ENCODE measurements at regions not wholly inside any gene's neighbourhood (a gene's known extent, or its start where the extent isn't known, plus 50 kb on each side); places are given as distances from the start of the nearest gene placed in this dataset.

- Histone ChIP-seq H3K9me3 (ENCODE audit: low read depth) (peaks cover 2% of the 10 kb centered on the region), H4K20me1 (ENCODE audit: low read depth) (no peaks in the 10 kb centered on the region), H3K27ac (no peak overlapping the region), H3K27me3 (no peaks in the 10 kb centered on the region), H3F3A (ENCODE audit: low read depth) (peaks cover 14% of the 10 kb centered on the region), H2AFZ (replicated peaks) (no peak overlapping the region), H3K4me2 (no peak overlapping the region), H3K4me1 (peaks cover 11% of the 10 kb centered on the region), H3K36me3 (no peaks in the 10 kb centered on the region), H3K9ac (no peak overlapping the region), H3K79me2 (ENCODE audit: low read depth) (no peaks in the 10 kb centered on the region), H3K4me3 (no peak overlapping the region)
- peaks cover 9% of the 10 kb centered on the region for H3K9me3 Mint-ChIP-seq
- DNase-seq (ENCODE audit: low spot score) = no peak
- peak overlapping the region; percentile 30 for H3K4me3 Mint-ChIP-seq
- peak overlapping the region; percentile 52 for H3K27ac Mint-ChIP-seq
- TF ChIP-seq EZH2phosphoT487 (IDR thresholded peaks at IDR 0.05) (no peak), CTCF (IDR thresholded peaks at IDR 0.05) (no peak), EZH2 (IDR thresholded peaks at IDR 0.05) (no peak)
- H3K36me3 Mint-ChIP-seq = peaks cover 3% of the 10 kb centered on the region
- peaks cover 16% of the 10 kb centered on the region for H3K4me1 Mint-ChIP-seq
- H3K27me3 Mint-ChIP-seq (ENCODE audit: insufficient read depth, low read depth) = peaks cover 3% of the 10 kb centered on the region
These were observed 72.8 kb upstream of the FAM9A start for GRCh38 chrX:8873956-8874355.

- H3K27ac Mint-ChIP-seq = no peak overlapping the region
- Histone ChIP-seq H2AFZ (replicated peaks) (no peak overlapping the region), H3K4me2 (no peak overlapping the region), H3K27me3 (no peaks in the 10 kb centered on the region), H3K27ac (no peak overlapping the region), H3F3A (ENCODE audit: low read depth) (peaks cover 14% of the 10 kb centered on the region), H3K79me2 (ENCODE audit: low read depth) (no peaks in the 10 kb centered on the region), H3K36me3 (no peaks in the 10 kb centered on the region), H3K9ac (no peak overlapping the region), H3K4me3 (no peak overlapping the region), H3K9me3 (ENCODE audit: low read depth) (peaks cover 2% of the 10 kb centered on the region), H4K20me1 (ENCODE audit: low read depth) (no peaks in the 10 kb centered on the region), H3K4me1 (peaks cover 11% of the 10 kb centered on the region)
- H3K9me3 Mint-ChIP-seq = peaks cover 9% of the 10 kb centered on the region
- no peak overlapping the region for H3K4me3 Mint-ChIP-seq
- peaks cover 3% of the 10 kb centered on the region for H3K27me3 Mint-ChIP-seq (ENCODE audit: insufficient read depth, low read depth)
- TF ChIP-seq CTCF (IDR thresholded peaks at IDR 0.05) (no peak), EZH2 (IDR thresholded peaks at IDR 0.05) (no peak), EZH2phosphoT487 (IDR thresholded peaks at IDR 0.05) (no peak)
- H3K4me1 Mint-ChIP-seq = peaks cover 22% of the 10 kb centered on the region
- peaks cover 3% of the 10 kb centered on the region for H3K36me3 Mint-ChIP-seq
- DNase-seq (ENCODE audit: low spot score) = peak; percentile 5
These were observed 71.9 kb upstream of the FAM9A start for GRCh38 chrX:8873102-8873501.

- H3K27me3 Mint-ChIP-seq (ENCODE audit: insufficient read depth, low read depth) = peaks cover 3% of the 10 kb centered on the region
- Histone ChIP-seq H2AFZ (replicated peaks) (no peak overlapping the region), H3K27ac (no peak overlapping the region)
These were observed 69.2 kb upstream of the FAM9A start for GRCh38 chrX:8870411-8870810.

More at GRCh38 chrX:8870411-8870810, 69.2 kb upstream of the FAM9A start:
- H3K4me1 Mint-ChIP-seq = peaks cover 37% of the 10 kb centered on the region
- no peak overlapping the region for H3K4me2 ChIP-seq
- DNase-seq (ENCODE audit: low spot score) = no peak
- no peaks in the 10 kb centered on the region for H3K36me3 ChIP-seq
- H3K4me3 ChIP-seq = no peak overlapping the region
- H3K4me1 ChIP-seq = peaks cover 17% of the 10 kb centered on the region
- no peaks in the 10 kb centered on the region for H3K27me3 ChIP-seq
- no peak for TF ChIP-seq EZH2phosphoT487 (IDR thresholded peaks at IDR 0.05)
- TF ChIP-seq CTCF (IDR thresholded peaks at IDR 0.05) = no peak
- TF ChIP-seq EZH2 (IDR thresholded peaks at IDR 0.05) = no peak
- H3F3A ChIP-seq (ENCODE audit: low read depth) = peaks cover 14% of the 10 kb centered on the region
- no peaks in the 10 kb centered on the region for H3K9me3 ChIP-seq (ENCODE audit: low read depth)
- H4K20me1 ChIP-seq (ENCODE audit: low read depth) = no peaks in the 10 kb centered on the region
- H3K9me3 Mint-ChIP-seq = peaks cover 9% of the 10 kb centered on the region
- no peak overlapping the region for H3K9ac ChIP-seq
- H3K36me3 Mint-ChIP-seq = peaks cover 3% of the 10 kb centered on the region
- H3K27ac Mint-ChIP-seq = no peak overlapping the region
- no peaks in the 10 kb centered on the region for H3K79me2 ChIP-seq (ENCODE audit: low read depth)
- no peak overlapping the region for H3K4me3 Mint-ChIP-seq

Measured in neural progenitor cell (in vitro differentiated cells).